ENCODE measurements at regions not wholly inside any gene's neighbourhood (a gene's known extent, or its start where the extent isn't known, plus 50 kb on each side); places are given as distances from the start of the nearest gene placed in this dataset.

DNA sequence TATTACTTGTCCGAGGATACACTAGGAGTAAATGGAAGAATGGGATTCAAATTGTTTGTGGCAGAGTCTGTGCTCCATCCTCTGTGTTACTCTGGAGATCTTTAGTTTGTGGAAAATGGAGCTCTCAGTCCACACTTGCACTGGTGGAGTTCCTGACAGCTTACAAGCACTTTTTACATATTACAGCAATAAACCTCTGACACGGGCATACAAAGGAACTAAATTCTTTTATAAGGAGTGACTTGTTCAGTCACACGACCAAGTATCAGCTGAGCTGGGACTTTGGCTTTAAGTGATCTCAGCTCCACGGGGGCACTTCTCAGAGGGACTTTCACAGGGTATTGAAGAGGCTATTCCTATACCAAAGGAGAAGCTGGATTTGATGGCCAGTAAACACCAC lies 417.5 kb downstream of the LRIG3 start:
- no peak for DNase-seq

DNA sequence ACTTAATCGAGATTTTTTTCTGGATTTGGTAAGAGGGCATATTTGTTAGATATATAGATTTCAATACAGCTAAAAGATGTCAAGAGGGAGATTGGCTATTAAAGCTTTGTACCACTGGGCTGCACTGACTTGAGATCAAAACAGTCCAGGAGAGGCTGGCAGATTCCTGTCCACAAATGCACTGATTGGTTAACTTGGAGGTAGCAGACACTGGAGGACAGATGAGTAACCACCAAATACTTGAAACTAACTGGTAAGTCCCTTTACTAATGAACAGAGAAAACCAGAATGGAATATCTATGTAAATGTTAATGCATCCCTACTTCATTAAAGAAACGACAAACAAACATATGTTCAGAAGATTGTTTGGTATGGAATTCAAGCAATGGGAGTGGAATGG lies 416.6 kb downstream of the LRIG3 start:
- no peak for DNase-seq

DNA sequence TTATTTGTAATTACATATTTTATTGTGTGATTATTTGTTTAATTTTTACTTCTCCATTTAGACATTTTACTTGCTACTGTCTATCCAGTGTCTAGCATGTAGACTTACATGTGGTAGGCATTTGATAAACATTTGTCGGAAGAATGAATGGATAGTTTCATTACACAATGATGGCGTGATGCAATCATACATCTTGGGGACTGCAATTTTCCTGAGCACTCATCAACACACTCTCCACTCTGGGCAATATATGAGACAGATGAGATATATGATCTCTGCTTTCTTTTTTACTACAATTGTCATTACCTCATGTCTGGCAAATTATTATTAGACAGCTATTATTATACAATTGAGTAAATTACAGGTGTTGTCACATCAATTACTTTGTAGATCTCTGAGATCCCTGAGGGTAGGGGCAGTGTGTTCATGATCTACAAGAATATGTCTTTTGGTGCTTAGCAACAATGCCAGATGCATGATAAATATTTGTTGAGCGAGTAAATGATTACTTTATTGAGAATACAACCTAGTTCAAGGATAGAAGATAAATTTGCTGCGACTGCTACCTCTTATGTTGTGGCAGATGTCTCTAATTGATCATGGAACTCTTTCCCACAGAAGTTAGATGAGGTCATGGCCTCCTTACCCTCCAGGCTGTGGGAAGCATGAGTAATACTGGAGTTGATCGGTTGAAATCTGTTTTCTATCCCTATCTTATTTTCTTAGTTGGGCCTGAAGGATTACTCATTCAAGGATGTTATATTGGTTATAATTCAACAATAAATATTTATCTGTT lies 416.0 kb downstream of the LRIG3 start:
- peak; percentile 100 for DNase-seq

DNA sequence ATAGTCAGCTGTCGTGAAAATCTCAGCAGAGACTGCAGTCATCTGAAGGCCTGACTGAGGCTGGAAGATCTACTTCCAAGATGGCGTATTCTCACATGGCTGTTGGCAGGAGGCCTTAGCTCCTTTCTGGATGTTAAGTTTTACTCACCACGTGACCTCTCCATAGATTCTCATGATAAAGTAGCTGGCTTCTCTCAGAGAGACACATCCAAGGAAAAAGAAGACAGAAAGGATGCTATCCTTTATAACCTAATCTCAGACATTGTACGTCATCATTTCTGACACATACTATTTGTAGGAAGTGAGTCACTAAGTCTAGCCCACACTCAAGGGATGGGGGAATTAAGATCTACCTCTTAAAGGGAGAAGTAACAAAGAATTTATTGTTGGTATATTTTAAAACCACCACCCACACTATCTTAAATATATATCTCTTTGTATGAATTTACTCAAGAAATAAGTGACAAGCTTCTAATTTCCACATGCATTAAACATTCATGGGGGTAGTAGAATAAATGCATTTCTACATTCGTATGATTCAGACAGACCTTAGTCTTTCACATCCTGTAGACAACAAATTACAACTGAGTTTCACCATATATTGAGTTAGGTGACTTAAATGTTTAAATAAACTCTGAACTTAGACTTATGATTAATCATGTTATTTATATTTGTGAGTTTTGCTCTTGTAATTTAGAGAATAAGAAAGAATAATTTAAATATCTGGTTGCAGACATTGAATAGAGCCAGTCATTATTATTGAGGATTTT lies 411.0 kb downstream of the LRIG3 start:
- DNase-seq = no peak

DNA sequence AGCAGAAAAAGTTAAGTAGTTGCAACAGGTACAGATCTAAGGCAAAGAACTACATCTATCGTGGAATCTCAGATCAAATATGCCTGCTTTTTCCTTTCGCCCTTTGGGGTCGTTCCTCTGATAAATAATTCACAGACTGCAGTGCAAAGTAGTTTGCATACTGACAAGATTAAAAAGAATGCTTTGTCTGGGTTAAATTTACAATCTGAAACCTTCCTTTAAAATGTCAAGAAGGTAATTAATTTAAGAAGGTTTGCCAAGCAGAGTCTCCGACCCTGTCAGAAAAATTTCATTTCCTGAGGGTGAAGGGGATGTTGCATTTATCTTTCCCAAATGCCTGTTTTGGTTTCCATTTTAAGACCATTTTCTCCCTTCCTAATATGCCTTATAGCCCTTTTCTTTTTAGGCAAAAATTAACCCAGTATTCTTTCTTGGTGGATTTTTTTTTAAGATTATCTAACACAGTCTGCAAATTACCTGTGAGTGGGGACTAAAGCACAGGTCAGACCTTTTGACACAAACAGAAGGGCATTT lies 406.9 kb downstream of the LRIG3 start:
- no peak for DNase-seq

DNA sequence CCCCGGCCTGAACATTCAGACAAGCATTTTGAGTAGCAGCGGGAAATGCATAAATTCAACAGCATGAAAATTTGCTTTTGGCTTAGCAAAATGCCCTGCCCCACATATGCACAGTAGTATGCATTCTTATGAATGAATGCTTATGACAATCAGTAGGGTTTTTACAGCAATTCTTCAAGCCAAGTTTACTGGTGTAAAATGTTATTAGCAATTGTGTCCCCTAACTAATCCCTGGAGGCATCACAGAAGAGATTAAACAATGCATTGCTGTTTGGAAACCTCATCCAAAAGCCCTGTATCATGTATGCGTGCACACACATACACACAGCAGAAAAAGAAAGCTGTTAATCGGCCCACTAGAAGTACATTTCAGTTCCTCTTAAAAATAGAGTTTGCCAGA lies 406.5 kb downstream of the LRIG3 start:
- DNase-seq = no peak

DNA sequence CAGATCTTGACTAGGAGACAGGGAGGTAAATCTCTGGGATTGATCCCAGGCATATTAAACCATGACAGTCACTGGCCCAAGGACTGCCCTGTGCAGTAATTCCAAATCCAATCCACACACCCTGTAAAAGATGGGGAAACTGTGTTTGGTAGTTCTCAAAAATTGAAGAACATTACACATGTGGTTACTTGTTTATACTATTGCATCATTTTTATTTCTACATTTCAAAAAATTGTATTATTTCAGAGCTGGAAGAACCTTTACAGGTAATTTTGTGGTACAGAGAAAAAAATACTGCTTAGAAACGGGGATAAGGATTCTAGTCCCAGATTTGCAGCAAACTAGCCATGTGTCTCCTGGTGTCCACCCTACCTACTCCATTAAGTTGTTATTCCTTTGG lies 400.5 kb downstream of the LRIG3 start:
- no peak for DNase-seq

DNA sequence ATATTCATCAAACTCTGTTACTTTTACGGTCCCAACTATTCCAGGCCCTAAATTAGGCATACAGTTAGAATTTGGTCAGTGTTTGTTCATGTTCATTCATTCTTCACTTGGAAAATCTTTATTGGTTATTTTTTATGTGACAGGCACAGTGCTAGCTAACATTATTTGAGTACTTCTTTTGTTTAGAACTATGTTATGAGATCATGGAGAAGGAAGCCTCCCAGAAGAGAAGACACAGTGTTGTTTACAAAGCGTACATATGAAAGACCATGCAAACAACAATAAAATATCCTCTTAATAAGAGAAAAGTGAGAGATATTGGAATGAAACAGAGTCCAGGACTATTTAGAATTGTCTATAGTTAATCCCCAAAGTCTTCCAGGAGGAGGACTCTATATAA lies 399.2 kb downstream of the LRIG3 start:
- no peak for DNase-seq

DNA sequence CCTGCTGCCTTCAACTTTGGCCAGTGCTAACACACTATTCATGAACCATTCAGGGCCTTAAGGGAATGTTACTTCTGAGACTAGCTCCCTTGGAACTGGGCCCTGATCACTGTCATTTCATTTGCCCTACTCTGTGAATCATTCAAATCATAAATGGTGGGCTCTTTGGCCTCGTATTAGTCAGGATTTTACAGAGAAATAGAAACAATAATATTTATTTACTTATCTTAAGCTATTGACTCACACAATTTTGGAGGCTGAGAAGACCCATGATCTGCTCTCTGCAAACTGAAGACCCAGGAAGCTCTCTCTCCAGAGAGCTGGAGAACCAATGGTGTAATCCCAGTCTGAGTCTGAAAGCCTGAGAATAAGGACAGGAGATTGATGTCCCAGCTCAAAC lies 398.5 kb downstream of the LRIG3 start:
- DNase-seq = no peak

DNA sequence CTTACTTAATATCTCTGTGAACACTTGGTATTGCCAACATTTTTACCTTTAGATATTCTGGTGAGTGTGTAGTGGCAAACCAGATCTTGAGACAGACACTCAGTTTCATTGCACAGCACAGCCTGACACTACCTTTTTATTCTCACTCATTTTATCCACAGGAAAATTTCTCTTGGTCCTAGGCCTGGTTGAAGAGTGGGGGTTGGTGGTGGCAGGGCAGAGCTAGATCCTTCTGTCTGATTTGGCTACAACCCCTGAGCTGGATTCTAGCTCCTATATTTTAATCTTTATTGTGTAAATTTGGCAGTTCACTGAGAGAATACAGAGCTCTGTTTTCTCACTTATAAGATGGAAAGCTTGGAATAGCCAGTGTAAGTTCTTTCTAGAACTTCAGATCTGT lies 396.9 kb downstream of the LRIG3 start:
- DNase-seq = no peak

DNA sequence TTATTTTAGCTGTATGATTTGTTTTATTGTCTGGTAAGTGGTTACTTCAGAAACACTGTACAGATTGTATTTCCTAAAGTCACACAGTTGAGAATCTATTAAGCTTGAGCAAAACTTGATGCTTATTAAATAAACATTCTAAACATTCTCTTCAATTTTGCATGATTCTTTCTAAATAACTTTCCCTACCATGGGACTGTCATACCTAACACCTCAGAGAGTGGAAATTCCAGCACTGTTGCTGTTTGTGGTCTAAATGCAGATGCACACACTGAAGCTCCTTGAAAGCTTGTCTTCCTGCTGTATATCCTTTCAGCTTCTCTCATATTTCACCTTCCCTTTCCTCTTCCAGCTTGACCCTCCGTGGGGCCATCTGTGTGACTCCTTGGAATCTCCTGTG lies 392.0 kb downstream of the LRIG3 start:
- DNase-seq = no peak

DNA sequence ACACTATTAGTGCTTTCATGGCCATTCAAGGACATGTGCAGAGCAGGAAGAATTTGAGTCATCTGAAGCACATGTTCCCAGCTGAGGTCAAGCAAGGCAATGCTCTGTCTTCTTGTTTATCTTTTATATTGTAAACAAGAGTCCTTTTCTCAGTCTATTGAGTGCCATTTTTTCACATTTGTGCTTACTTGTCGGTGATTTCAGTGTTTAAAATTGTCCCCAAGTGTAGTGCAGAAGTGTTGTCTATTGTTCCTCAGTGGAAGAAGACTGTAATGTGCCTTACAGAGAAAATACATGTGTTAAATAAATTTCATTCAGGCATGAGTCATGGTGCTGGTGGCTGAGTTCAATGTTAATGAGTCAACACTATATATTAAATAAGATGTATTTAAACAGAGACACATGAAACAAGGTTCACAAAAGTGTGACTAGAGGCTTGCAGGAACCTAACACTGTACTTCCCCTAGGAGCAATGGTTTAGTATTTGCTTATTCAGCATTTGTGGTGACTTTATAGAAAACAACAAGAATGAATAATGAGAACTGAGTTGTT lies 391.1 kb downstream of the LRIG3 start:
- DNase-seq = no peak

DNA sequence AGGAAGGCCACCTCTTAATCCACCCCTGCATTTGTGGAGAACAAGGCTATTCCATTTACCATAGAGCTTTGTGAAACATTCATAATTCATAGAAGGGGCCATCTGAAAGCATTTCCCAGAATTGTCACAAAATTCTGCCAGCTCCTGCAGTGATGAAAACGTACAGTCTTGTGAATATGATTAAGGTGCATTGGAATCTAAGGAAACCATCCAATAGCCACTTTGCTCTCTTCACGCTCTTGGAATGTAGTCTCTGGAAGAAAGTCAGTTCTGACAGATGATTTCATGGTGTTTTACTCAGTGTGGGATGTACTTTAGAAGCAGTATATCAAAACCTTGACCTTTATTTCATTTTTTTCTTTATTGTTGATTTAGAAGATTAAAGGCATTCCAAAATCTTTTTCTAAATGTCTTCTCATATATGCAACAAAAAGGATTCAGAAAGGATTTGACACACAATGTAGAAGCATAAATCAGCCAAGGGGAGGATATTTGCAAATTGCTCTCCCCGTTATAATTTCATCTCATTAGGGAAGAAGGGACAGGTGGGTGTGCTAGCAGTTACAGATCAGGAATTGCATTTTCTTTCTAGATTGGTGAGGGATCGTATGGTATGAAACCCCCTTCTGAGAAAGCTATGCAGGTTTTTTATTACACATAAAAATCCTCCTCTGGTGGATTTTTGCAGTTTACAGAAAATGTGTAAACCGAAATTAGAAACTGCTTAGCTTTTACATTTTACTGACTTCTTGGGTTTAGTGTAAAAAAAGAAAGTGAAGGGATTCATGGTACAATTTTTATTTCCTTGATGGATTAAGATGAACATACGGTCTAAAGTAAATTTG lies 390.2 kb downstream of the LRIG3 start:
- no peak for DNase-seq

DNA sequence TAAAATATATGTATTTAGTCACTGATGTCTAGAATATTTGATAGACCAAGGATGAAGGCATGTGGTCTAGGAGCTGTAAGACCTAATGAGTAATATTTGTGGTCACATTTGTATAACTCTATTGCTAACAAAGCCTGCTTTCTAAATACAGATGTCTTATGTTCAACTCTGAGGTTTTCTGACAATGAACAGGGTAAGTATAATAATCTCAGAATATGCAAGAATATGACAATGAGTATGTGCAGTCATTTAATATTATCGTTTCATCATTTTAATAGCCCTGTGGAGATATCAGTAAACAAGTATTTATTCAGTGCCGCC lies 389.6 kb downstream of the LRIG3 start:
- no peak for DNase-seq

DNA sequence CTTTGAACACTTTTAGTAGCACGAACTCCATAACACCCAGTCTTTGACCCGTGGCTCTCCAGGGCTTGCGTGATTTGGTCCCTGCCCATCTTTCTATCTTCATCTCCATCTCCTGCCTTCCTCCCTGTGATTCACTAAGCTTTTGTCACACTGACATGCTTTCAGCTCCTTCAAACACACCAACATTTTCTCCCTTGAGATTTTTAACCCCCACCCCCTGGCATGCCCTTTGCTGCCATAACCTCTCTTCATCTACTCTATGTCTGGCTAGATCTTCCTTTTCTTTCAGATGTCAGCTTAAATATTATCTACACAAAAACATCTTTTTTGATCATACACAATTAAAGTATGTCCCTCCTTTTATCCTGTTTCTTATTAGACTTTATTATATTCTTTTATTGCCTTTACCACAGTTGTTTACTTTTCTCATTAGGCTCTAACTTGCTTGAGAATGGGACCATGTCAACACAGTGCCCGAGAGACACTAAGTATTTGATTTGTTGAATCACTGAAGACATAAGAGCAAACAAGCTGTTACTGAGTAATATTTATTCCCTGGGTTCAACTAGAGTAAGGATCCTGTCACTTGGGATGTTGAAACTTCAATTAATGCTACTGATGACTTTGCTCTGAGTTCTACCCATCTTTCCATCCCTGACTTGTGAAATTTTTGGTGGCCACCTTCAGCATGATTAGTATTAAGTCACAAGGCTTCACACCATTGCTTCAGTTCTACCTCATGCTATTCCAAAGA lies 387.3 kb downstream of the LRIG3 start:
- DNase-seq = no peak

DNA sequence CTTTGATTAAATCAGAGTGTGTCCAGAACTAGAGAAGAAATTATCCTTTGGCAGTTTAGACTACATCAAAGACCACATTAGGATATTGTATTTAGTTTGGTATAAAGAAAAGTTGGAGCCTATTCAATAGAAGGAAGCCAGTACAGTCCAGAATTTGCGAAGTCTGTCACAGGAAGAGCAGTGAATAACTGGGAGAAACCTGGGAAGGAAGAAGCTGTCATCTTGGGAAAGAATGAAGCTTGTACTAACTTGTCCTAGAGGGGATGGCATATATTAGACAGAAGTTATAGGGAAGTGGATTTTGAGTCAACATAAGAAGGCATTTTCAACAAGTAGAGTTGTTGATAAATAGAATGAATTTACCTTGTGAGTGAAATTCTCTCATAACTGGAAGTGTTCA lies 386.7 kb downstream of the LRIG3 start:
- DNase-seq = no peak

DNA sequence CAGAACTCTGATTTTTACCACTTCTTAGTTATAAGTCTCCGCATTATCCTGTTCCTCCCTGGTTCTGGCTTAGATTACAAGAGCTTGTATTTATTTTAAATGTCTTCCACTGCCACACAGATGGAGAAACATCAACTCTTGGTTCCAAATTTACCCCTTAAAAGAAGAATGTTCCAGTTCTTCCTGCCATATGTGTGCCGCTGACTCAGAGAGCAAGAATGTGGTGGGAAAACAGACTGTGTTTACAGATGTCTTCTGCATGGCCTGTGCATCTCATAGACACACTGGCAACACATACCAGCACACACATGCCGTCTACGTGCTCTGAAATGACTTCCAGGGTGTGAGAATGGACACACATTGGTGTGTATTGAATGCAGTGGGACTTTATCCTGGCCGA lies 383.0 kb downstream of the LRIG3 start:
- DNase-seq = no peak

DNA sequence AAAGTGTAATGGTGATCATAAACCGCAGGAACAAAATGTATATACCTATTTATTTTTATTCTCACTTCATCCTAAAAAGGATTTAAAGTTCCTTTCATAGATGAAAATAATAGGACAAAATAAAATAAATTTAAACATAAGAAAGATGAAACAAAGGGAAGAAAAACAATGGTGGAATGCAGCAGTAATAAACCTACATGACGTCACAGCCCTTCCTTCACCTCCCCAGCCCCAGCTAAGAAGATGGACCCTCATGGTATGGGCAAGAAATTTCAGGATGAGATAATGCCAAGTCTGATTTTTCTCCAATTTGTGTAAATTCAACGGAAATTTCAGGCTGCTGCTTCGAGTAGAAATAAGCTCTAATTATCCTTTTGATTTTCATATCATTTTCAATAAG lies 381.0 kb downstream of the LRIG3 start:
- no peak for DNase-seq

DNA sequence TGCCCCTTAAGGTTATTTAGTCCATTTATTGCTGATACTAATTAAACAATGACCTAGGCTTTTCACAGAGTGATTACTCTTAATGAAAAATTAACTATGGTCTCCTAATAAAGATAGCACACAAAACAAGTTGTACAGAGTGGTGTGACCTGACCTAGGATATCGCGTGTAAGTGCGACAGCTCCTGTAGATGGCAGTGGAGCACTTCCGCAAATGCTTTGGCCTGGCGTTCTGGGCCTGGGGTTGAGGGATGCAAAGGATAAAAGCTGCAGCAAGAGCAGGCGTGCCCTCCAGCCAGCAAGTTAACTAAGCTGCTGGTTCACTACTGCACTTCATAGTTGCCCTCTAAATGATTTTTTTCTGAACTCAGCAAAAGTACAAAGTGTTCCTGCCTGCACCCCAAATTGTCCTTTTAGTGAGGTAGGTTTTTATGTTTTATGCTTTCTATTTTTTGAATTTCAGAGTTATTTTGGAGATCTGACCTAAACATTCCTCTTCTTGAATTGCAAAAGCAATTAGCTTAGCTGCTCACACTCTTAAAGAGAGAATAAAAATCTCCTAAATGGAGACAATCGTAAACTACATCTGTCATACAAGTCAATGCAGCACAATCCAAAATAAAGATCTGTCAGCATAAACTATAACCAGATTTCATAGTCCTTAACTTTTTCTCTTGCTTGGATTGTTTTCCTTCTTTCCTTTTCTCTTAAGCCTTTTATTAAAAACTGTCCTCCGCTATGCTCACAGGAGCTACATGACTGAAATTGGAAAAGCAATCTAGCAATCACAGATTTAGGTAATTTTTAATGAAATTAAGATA lies 379.6 kb downstream of the LRIG3 start:
- peak; percentile 96 for DNase-seq

DNA sequence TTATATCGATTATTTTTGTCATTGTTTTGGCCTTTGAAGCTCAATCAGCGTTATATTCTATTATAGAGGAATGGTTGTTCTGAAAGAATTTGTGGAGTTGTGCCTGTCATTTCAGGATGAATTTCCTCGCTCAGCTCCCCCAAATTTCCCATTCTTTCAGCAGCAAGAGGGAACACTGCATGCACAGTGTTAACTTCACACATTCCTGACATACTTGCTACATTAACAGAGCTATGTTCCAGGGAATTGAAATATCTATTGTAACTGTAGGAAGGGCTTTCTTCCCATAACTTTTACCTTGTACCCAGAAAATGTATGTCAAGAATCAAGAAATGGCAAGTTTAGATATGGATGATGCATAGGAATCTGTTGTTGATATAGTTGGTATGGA lies 379.0 kb downstream of the LRIG3 start:
- no peak for DNase-seq

DNA sequence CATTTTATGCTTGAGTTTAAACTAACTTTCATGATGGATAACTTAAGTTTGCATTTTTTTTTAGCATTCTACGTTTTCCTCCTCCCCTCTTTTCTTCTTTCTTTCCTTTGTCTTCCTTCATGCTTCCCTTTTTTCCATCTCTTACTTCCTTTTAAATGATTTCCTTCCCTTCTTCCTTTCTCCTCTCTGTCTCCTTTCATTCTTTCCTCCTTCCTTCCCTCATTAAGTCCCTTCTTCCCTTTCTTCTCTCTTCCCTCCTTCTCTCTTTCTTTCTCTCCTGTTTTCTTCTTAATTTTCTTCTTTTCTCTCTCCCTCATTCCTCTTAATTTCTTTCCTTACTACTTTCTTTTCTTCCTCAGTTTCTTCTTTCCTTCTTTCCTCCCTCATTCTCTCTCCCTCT lies 376.0 kb downstream of the LRIG3 start:
- no peak for DNase-seq

DNA sequence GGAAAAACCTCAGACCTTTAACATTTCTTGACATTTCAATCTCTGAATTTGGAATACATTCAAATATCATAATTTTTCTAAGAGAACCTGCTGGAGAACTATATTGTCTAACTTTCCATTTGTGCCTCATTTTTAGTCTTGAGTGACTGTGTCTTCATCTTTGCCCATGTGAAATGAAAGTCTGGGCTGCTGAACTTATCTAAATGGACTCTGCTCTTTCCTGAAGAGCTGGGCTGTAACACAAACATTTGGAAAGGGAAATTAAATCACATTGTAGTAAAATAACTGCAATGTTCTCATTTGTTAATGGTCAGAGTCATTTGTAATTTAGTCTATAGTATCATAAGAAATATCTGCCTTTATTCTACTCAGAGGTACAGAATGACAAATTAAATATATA lies 373.1 kb downstream of the LRIG3 start:
- no peak for DNase-seq

Data from NCI-H1417 treated with DMSO at 0.1 percent for 48 hours (cell line).